ENCODE measurements at regions not wholly inside any gene's neighbourhood (a gene's known extent, or its start where the extent isn't known, plus 50 kb on each side); places are given as distances from the start of the nearest gene placed in this dataset.

DNA sequence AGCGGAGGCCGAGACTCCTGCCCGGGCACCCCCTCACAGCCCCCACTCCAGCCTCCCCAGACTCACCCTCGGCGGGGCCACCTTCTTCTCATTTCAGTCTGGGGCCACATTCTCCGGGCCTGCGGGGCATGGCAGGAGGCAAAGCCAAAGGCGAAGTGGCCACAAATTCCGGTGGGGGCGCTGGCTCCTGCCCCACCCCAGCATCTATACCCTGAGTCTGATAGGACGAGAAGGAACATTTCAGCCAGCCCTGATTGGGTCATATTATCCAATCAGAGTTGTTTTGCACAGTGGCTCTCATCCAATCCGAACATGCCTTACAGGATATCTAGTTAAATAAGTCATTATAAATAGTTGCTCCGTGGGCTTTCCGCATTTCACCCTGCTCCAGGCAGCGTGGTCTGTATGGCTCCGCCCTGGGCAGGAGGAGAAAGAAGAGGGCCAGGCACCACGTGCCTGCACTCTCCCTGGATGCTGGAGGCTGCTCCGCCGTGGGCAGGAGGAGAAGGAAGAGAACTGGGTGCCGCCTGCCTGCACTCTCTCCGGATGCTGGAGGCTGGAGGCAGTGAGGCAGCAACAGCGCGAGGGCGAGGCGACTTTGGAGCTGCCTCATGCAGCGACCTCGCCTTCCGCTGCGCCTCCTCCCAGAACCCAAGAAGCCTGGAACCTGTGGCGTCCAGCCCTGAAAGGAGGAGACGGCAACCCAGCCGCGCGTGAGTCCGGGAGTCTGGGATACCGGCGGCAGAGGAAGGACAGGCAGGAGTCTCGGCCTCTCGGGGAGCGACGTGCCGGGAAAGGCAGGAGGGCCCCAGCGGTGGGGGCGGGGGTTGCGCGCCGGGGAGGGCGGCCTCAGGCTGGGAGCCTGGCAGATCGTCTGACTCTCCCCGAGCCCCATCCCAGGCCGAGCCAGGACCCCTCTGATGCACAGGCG lies 162.9 kb downstream of the ZNF33B start:
- no peaks in the 10 kb centered on the region for H4K20me1 ChIP-seq (ENCODE audit: insufficient read depth)
- H3K79me2 ChIP-seq (replicated peaks; ENCODE audit: insufficient read depth, low read length): no peaks in the 10 kb centered on the region
- no peak for TF ChIP-seq EP300 (conservative IDR thresholded peaks at IDR 0.05; ENCODE audit: poor library complexity, severe bottlenecking)
- no peak overlapping the region for H3K27ac ChIP-seq (ENCODE audit: low read length)
- H3F3A ChIP-seq (ENCODE audit: insufficient read depth, low read length, poor library complexity, severe bottlenecking): no peaks in the 10 kb centered on the region
- no peaks in the 10 kb centered on the region for H3K36me3 ChIP-seq (ENCODE audit: insufficient read depth, low read length)
- H3K9me3 ChIP-seq (ENCODE audit: low read length): peaks cover 6% of the 10 kb centered on the region
- H3K9ac ChIP-seq (ENCODE audit: low read length): no peak overlapping the region
- no peak overlapping the region for H2AFZ ChIP-seq (ENCODE audit: low read depth, low read length)
- H3K4me2 ChIP-seq (ENCODE audit: low read length): no peak overlapping the region
- H3K4me3 ChIP-seq (ENCODE audit: low read length): no peak overlapping the region
- H3K9me2 ChIP-seq (ENCODE audit: insufficient read depth, low read length): no peaks in the 10 kb centered on the region
- no peaks in the 10 kb centered on the region for H3K27me3 ChIP-seq (ENCODE audit: insufficient read depth, low read depth, low read length)

DNA sequence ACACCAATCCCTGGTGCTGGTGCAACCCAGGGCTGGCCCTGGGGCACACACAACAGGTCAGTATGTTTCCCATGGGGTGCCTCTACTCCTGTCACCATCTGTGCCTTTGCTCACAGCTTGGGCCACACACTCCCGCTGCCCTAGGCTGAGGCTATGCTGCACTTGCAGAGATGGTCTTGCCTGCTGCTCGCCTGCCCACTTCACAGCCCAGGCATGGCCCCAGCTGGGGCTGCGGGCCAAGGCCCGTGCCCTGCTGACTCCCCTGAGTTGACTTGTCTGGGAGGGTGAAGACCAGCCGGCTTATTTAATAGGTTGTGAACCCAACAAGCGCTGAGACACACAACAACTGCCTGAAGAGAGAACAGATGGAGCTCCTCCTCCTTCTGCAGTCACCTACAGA lies 184.1 kb downstream of the ZNF33B start:
- no peaks in the 10 kb centered on the region for H4K20me1 ChIP-seq (ENCODE audit: insufficient read depth)
- peaks cover 6% of the 10 kb centered on the region for H3K9me3 ChIP-seq (ENCODE audit: low read length)
- no peak for TF ChIP-seq POLR2AphosphoS5 (IDR thresholded peaks at IDR 0.05)
- no peak for TF ChIP-seq RAD21 (conservative IDR thresholded peaks at IDR 0.05)
- TF ChIP-seq TAF1 (IDR thresholded peaks at IDR 0.05; ENCODE audit: low read depth): no peak
- no peak for TF ChIP-seq EP300 (conservative IDR thresholded peaks at IDR 0.05; ENCODE audit: poor library complexity, severe bottlenecking)
- TF ChIP-seq SMC3 (conservative IDR thresholded peaks at IDR 0.05; ENCODE audit: poor library complexity): no peak
- TF ChIP-seq EZH2 (IDR thresholded peaks at IDR 0.05; ENCODE audit: borderline replicate concordance, insufficient read depth, low read length, poor library complexity, severe bottlenecking): no peak
- TF ChIP-seq, protein P1, sequence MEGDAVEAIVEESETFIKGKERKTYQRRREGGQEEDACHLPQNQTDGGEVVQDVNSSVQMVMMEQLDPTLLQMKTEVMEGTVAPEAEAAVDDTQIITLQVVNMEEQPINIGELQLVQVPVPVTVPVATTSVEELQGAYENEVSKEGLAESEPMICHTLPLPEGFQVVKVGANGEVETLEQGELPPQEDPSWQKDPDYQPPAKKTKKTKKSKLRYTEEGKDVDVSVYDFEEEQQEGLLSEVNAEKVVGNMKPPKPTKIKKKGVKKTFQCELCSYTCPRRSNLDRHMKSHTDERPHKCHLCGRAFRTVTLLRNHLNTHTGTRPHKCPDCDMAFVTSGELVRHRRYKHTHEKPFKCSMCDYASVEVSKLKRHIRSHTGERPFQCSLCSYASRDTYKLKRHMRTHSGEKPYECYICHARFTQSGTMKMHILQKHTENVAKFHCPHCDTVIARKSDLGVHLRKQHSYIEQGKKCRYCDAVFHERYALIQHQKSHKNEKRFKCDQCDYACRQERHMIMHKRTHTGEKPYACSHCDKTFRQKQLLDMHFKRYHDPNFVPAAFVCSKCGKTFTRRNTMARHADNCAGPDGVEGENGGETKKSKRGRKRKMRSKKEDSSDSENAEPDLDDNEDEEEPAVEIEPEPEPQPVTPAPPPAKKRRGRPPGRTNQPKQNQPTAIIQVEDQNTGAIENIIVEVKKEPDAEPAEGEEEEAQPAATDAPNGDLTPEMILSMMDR (IDR thresholded peaks at IDR 0.05; ENCODE audit: poor library complexity, severe bottlenecking): no peak
- TF ChIP-seq, protein P2, sequence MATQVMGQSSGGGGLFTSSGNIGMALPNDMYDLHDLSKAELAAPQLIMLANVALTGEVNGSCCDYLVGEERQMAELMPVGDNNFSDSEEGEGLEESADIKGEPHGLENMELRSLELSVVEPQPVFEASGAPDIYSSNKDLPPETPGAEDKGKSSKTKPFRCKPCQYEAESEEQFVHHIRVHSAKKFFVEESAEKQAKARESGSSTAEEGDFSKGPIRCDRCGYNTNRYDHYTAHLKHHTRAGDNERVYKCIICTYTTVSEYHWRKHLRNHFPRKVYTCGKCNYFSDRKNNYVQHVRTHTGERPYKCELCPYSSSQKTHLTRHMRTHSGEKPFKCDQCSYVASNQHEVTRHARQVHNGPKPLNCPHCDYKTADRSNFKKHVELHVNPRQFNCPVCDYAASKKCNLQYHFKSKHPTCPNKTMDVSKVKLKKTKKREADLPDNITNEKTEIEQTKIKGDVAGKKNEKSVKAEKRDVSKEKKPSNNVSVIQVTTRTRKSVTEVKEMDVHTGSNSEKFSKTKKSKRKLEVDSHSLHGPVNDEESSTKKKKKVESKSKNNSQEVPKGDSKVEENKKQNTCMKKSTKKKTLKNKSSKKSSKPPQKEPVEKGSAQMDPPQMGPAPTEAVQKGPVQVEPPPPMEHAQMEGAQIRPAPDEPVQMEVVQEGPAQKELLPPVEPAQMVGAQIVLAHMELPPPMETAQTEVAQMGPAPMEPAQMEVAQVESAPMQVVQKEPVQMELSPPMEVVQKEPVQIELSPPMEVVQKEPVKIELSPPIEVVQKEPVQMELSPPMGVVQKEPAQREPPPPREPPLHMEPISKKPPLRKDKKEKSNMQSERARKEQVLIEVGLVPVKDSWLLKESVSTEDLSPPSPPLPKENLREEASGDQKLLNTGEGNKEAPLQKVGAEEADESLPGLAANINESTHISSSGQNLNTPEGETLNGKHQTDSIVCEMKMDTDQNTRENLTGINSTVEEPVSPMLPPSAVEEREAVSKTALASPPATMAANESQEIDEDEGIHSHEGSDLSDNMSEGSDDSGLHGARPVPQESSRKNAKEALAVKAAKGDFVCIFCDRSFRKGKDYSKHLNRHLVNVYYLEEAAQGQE (IDR thresholded peaks at IDR 0.05; ENCODE audit: borderline replicate concordance): no peak
- no peak for TF ChIP-seq MXI1 (conservative IDR thresholded peaks at IDR 0.05; ENCODE audit: poor library complexity, severe bottlenecking)
- no peak overlapping the region for H3K9ac ChIP-seq (ENCODE audit: low read length)
- no peak overlapping the region for H3K27ac ChIP-seq (ENCODE audit: low read length)
- H3K4me3 ChIP-seq (ENCODE audit: low read length): no peak overlapping the region
- H3K4me2 ChIP-seq (ENCODE audit: low read length): no peak overlapping the region
- no peaks in the 10 kb centered on the region for H3K79me2 ChIP-seq (replicated peaks; ENCODE audit: insufficient read depth, low read length)
- H2AFZ ChIP-seq (ENCODE audit: low read depth, low read length): no peak overlapping the region
- H3K27me3 ChIP-seq (ENCODE audit: insufficient read depth, low read depth, low read length): no peaks in the 10 kb centered on the region
- no peaks in the 10 kb centered on the region for H3K36me3 ChIP-seq (ENCODE audit: insufficient read depth, low read length)
- H3F3A ChIP-seq (ENCODE audit: insufficient read depth, low read length, poor library complexity, severe bottlenecking): no peaks in the 10 kb centered on the region
- no peaks in the 10 kb centered on the region for H3K9me2 ChIP-seq (ENCODE audit: insufficient read depth, low read length)

Data from neural cell (in vitro differentiated cells).